C4-2B (cell line): ENCODE measurements at regions not wholly inside any gene's neighbourhood (a gene's known extent, or its start where the extent isn't known, plus 50 kb on each side); places are given as distances from the start of the nearest gene placed in this dataset.

Source experiments
- H3K27ac ChIP-seq: fragments of 450-650 bp; 2 replicates; pipeline ENCODE4 v1.5.1; 2017
- CTCF ChIP-seq: fragments of 450-650 bp; conservative IDR thresholded peaks from 2 replicates; pipeline ENCODE4 v1.5.1; 2017; ENCODE audit warnings: mild to moderate bottlenecking
- ZFX ChIP-seq: fragments of 450-650 bp; IDR thresholded peaks from 2 replicates; pipeline ENCODE4 v1.6.1; 2017

- TF ChIP-seq ZFX: no peak
- TF ChIP-seq CTCF: no peak
- no peak overlapping the region for H3K27ac ChIP-seq
Measured at GRCh38 chr15:91400481-91400880, 300.4 kb downstream of the SV2B start.

GRCh38 chr15:91407269-91407889, 307.3 kb downstream of the SV2B start:
- TF ChIP-seq ZFX (no peak), CTCF (no peak)
- no peak overlapping the region for H3K27ac ChIP-seq

GRCh38 chr15:91408476-91409076, 308.5 kb downstream of the SV2B start:
- no peak overlapping the region for H3K27ac ChIP-seq
- no peak for TF ChIP-seq CTCF
- TF ChIP-seq ZFX: no peak

GRCh38 chr15:91409387-91409786, 309.3 kb downstream of the SV2B start:
- no peak overlapping the region for H3K27ac ChIP-seq
- no peak for TF ChIP-seq CTCF
- no peak for TF ChIP-seq ZFX

GRCh38 chr15:91411586-91411985, 311.5 kb downstream of the SV2B start:
- TF ChIP-seq CTCF (no peak), ZFX (no peak)
- no peak overlapping the region for H3K27ac ChIP-seq

- TF ChIP-seq CTCF (no peak), ZFX (no peak)
- H3K27ac ChIP-seq: no peak overlapping the region
Measured at GRCh38 chr15:91412138-91412928, 312.3 kb downstream of the SV2B start.

GRCh38 chr15:91413142-91413541, 313.1 kb downstream of the SV2B start:
- no peak for TF ChIP-seq CTCF
- no peak overlapping the region for H3K27ac ChIP-seq
